ENCODE measurements at regions not wholly inside any gene's neighbourhood (a gene's known extent, or its start where the extent isn't known, plus 50 kb on each side); places are given as distances from the start of the nearest gene placed in this dataset.

DNA sequence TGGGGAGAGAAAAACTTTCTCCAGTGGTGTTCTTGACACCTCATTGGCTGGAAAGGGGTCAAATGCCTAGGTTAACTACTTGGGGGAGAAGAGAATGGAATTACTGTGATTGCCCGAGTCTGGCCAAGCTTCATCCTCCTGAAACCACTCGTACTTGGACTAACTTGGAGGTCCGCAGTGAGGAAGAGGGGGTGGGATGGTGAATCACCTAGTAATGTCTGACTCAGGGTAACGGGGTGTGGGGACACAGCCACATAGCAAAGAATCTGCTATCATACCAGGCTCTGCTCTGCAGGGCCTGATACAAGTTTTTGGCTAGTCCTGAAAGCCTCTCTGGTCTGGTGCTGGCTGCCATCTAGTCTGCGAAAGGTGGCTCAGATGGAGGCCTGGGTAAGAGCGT, 190.9 kb downstream of the RPS24 start:
- no peak for TF ChIP-seq POLR2A (IDR thresholded peaks at IDR 0.05)
- TF ChIP-seq, protein P1, sequence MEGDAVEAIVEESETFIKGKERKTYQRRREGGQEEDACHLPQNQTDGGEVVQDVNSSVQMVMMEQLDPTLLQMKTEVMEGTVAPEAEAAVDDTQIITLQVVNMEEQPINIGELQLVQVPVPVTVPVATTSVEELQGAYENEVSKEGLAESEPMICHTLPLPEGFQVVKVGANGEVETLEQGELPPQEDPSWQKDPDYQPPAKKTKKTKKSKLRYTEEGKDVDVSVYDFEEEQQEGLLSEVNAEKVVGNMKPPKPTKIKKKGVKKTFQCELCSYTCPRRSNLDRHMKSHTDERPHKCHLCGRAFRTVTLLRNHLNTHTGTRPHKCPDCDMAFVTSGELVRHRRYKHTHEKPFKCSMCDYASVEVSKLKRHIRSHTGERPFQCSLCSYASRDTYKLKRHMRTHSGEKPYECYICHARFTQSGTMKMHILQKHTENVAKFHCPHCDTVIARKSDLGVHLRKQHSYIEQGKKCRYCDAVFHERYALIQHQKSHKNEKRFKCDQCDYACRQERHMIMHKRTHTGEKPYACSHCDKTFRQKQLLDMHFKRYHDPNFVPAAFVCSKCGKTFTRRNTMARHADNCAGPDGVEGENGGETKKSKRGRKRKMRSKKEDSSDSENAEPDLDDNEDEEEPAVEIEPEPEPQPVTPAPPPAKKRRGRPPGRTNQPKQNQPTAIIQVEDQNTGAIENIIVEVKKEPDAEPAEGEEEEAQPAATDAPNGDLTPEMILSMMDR (IDR thresholded peaks at IDR 0.05): no peak

Measured in testis (tissue), 2 donors.